UCSD-AML1 (cell line): ENCODE measurements at regions not wholly inside any gene's neighbourhood (a gene's known extent, or its start where the extent isn't known, plus 50 kb on each side); places are given as distances from the start of the nearest gene placed in this dataset.
"Not testable (repeated sequence)": the region's sequence is repeated elsewhere in the genome, so short reads cannot be mapped to it uniquely, and the experiment has no call there.

Source experiments
- DNase-seq: peaks from one replicate; lab custom pipeline; 2025; ENCODE audit not compliant: unreplicated experiment; lab: John Stamatoyannopoulos, UW

- DNase-seq: no peak
Measured at GRCh38 chr4:156335721-156336120, 382.1 kb upstream of the CTSO start.

DNA sequence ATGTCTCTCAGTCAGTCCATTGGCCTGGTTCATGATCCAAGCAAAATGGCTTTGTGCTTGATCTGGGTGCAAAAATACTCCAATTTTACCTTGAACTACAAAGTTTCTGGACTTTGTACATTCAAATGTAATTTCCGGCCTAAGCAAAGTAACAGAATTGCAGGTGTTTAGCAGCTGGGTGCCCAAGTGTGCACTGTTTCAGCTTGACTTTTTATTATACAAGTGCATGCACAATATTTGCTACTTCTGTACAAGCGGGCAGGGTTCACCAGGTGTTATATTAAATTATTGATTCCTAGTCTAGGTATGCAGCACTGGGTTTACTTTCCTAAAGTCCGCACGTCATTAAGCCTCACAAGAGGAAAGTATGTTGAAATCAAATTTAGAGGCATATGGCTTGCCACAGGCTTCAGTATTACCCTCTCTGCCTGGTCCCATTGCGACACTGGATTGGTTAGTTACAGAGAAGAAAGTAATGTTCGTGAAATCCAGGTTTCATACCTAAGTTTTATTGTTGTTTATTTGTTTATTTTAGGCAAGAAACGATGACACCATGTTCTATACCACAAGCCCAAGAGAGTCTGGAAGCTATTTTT lies 376.9 kb upstream of the CTSO start:
- DNase-seq: no peak

GRCh38 chr4:156329779-156330178 lies 376.1 kb upstream of the CTSO start:
- no peak for DNase-seq

- no peak for DNase-seq
Measured at GRCh38 chr4:156328882-156329281, 375.2 kb upstream of the CTSO start.

GRCh38 chr4:156326246-156326645 lies 372.6 kb upstream of the CTSO start:
- DNase-seq: no peak

- no peak for DNase-seq
Measured at GRCh38 chr4:156322592-156322991, 368.9 kb upstream of the CTSO start.

DNA sequence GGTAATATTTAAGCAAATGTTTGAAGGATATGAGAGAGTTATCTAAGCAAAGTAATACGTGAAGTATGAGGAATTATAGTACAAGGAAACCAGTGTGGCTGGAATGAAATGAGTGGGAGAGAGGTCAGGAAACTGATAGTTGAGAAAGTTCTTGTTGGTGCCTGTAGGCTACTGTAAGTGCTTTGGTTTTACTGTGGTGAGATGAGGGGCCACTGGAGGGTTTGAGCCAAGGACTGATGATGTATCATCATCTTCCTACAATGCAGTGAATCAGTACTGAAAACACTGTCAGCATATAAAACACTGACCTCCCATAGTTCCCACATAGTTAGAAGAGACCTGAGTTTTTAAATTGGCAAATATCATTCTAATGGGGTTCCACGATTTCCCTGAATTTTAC lies 367.5 kb upstream of the CTSO start:
- no peak for DNase-seq

- no peak for DNase-seq
Measured at GRCh38 chr4:156313497-156313896, 359.8 kb upstream of the CTSO start.

DNA sequence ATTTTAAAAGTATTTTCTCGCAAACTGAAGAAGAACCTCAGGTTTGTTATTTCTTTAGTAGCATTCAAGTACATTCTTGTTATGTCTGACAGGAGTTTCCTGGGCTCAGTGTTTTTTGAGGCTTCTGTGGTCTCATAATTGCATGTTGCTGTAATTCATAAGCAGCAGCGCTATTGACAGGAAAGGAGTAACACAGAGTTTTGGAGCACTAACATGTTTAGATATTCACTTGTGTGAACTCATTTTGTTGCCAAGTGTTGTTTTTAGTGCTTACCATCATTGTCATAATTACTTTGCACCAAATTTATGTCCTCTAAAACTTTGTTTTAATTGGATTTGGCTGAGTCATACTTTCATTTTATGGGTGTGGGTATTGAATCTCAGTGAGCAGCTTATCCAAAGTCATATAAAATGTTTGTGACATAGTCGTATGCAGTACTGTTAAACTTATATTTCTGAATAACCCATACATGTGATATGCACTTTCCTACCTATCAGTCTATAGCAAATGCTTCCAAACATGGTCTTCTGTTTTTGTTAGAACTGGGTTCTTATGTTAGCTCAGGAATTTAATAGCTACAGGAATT lies 358.7 kb upstream of the CTSO start:
- DNase-seq: no peak

DNA sequence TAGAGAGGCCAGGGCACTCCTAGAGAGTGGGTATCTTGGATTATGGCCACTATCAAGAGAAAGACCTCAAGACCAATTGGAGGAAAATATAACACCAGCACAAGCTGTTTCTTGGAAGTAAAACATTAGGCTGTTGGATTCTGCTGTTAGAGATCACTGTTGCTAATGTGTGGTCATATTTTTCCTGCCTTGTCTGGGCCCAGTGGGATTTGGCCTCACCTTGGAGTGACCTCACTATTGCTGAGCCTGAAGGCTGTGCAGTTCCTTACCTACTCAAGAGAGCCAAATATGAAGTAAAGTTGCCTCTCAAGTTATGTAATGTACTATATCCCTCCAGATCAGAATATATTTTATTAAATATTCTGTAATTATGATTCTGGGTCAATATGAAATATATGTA lies 355.4 kb upstream of the CTSO start:
- no peak for DNase-seq

- no peak for DNase-seq
Measured at GRCh38 chr4:156303708-156304107, 350.0 kb upstream of the CTSO start.

GRCh38 chr4:156298230-156298629 lies 344.6 kb upstream of the CTSO start:
- DNase-seq: no peak

GRCh38 chr4:156295676-156296195 lies 342.1 kb upstream of the CTSO start:
- no peak for DNase-seq

DNA sequence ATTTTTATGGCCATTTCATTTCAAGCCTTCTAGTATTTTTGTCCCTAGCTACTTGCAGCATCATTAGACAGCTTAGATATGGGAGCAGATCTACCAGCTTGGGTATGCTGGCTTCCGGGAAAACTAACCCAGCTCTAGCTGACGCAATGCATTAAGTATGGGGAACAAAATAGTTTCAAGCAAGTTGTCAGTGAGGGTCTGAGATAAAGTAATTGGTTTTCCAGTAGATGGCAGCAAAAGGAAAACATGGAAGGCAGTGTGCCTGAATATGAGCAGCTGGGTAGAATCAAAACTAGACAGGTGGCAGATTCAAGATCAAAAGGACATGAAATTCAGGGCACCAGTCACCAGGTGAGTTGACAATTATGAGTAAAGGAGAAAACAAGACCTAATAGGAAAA lies 340.9 kb upstream of the CTSO start:
- DNase-seq: peak; percentile 7

DNA sequence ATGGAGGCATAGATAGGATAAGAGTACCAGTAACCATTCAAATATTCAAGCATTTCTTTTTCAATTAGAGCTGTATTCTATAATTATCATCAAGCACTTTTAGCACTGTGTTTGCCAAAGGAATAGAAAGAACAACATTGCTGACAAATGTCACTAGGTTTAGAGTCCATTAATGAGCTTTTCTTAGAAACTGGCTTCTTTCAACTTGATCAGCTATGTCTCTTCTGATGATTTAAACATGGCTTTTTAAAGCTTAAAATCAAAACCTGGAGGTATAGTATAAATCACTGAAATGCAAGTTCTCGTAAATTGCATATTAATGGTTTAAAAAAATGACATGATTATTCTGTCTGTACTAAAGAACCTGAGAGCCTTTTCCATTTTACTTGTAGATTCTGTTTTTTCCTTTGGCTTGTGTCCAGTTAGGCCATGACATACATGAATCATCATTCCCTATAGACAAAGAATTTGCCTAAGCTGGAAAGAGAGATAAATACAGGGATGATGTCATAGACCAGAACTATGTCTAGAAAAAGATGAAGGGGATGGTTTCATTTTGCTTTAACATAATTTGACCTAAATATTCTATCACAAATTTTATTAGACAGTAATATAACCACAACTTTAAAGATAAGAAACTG lies 340.1 kb upstream of the CTSO start:
- DNase-seq: no peak

GRCh38 chr4:156291317-156291716 lies 337.7 kb upstream of the CTSO start:
- no peak for DNase-seq

DNA sequence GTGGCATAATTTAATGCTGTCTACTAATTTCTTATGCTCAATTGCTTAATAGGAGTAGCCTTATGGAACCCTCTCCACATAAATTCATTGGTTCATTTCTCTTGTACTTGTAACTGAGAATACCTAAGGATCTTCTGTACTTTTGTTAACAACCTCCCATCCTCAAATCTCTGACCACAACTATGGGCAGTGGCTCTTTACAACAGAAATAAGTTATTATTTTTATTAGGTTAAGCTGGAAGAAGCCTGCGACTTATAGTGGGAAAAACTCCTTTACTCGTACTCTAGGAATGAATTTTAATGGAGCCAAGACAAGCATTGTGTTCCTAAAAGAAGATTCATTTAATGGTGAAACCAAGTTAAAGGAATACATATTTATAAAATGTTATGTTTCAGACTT lies 337.1 kb upstream of the CTSO start:
- DNase-seq: no peak

- not testable (repeated sequence) for DNase-seq
Measured at GRCh38 chr4:156290026-156290425, 336.4 kb upstream of the CTSO start.

DNA sequence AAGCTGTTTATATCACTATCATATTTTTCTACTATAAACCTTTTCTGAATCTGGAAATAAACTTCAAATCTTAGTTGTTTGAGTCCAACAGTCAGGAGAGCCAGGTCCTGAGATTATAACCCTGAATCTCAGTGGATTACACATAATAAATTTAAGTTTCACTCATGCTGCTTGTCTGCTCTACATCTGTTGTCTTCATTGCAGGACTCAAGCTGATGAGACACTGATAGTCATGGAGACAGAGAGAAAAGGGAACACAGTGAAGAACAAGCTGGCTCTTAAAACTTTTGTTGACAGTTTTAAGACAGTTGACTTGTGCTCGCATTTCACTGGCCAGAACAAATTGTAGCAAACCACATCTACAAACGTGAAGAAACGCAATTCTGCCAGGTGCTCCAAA lies 327.0 kb upstream of the CTSO start:
- DNase-seq: no peak

GRCh38 chr4:156265407-156265806 lies 311.7 kb upstream of the CTSO start:
- no peak for DNase-seq

DNA sequence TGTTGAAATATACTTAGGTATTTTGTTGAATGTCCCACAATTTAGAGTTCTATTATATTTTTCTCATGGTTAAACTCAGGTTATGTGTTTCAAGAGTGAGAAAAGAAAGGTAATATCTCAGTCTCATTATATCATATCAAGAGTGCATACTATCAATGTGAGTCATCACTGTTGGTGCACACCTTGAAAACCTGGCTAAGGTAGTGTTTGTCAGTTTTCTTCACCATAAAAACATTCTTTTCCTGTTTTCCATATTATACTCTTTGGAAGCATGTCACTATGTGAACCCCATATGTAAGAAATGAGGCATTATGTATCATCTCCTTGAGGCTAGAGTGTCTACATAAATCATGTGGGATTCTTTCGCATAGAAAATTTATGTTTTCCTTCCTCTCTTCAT lies 307.6 kb upstream of the CTSO start:
- no peak for DNase-seq

DNA sequence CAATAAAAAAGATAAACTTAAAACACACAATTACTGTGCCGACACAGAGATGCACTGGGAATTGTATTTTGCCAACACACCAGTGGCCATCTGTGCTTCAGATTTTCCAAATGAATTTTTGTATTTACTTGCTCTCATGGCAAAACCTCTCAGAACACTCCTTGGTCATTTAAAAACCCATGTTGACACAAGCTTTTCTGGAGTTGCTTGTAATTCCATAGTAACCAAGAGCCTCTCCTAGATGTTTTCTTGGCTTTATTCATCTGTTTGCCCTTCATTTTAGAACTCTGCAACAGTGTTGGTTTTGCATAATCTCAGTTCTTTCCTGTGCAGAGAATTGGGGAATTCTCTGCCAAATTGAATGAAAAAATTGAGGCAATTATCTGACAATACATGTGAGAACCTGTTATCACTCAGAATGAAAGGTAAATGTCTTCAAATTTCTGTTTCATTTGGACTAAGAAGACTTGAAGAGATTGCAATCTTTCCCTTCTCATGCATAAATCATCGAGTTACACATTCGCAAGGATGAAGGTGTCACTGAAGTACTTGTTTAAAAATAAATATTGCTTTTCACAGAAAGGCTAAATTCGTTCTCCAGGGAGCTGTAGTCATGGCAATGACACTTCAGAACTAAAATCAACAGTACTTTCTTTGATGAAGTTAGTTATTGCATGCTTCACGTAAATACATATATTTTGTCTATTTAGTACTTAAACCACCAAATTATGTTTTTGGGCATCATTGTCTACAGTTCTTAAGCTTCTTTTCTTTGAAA lies 301.8 kb upstream of the CTSO start:
- no peak for DNase-seq
